B cell (primary cell): ENCODE measurements at regions not wholly inside any gene's neighbourhood (a gene's known extent, or its start where the extent isn't known, plus 50 kb on each side); places are given as distances from the start of the nearest gene placed in this dataset.

Source experiments
- ATAC-seq: fragments of 200-7000 bp; cut with Tn5 transposase; one replicate; pipeline ENCODE4 v1.10.0; 2021; ENCODE audit warnings: low read depth, mild to moderate bottlenecking, moderate number of reproducible peaks, moderate library complexity
- CTCF ChIA-PET: fragments of 350-600 bp; sonication (Branson Sonifier 250); formaldehyde crosslinking; loops from one replicate; lab custom pipeline; 2021; ENCODE audit warnings: antibody characterized with exemption, inconsistent platforms; lab: Charles Lee
- POLR2A ChIA-PET: fragments of 350-600 bp; sonication (Branson Sonifier 250); formaldehyde crosslinking; loops from one replicate; lab custom pipeline; 2021; ENCODE audit warnings: antibody characterized with exemption; lab: Charles Lee
- DNase-seq: peaks from one replicate; pipeline ENCODE4 v3.0.0; 2013
- H2AFZ ChIP-seq: 2 replicates; pipeline ENCODE4 v1.6.1; 2012; ENCODE audit warnings: mild to moderate bottlenecking, low read depth, low read length; ENCODE audit not compliant: insufficient read depth, poor library complexity, severe bottlenecking
- H3K27ac ChIP-seq, 2 donors: 1 replicate in 1 of 2; 2 replicates in 1 of 2; pipeline ENCODE4 v1.5.1; 2012 to 2013; ENCODE audit warnings: low read length in 2 of 2, mild to moderate bottlenecking in 2 of 2, moderate library complexity in 1 of 2
- H3K27me3 ChIP-seq, 4 experiments: fragments of 200-600 bp in 1 of 4; sonication (generic) in 1 of 4; replicated peaks in 1 of 4; 1 replicate in 2 of 4; 2 replicates in 2 of 4; pipeline versions ENCODE4 v1.6.1 to v1.7.0; 2013 to 2016; ENCODE audit warnings: low read length in 3 of 4, mild to moderate bottlenecking in 2 of 4, mixed read lengths in 1 of 4, moderate library complexity in 1 of 4; ENCODE audit not compliant: insufficient read depth in 4 of 4, control insufficient read depth in 3 of 4; ENCODE audit errors: control extremely low read depth in 1 of 4
- H3K36me3 ChIP-seq, 2 experiments: replicated peaks in 1 of 2; 1 replicate in 1 of 2; 2 replicates in 1 of 2; pipeline versions ENCODE4 v1.6.1 to v1.7.1; 2013; ENCODE audit warnings: low read length in 1 of 2; ENCODE audit not compliant: insufficient read depth in 2 of 2, control insufficient read depth in 1 of 2; ENCODE audit errors: control extremely low read depth in 1 of 2, extremely low read depth in 1 of 2
- H3K4me1 ChIP-seq, 2 donors: fragments of 200-600 bp in 1 of 2; sonication (generic) in 1 of 2; 1 replicate in 1 of 2; 2 replicates in 1 of 2; pipeline versions ENCODE4 v1.5.1 to v1.6.1; 2013 to 2017; ENCODE audit warnings: low read length in 2 of 2; ENCODE audit not compliant: control insufficient read depth in 2 of 2, insufficient read depth in 2 of 2
- H3K4me2 ChIP-seq: replicated peaks from 2 replicates; pipeline ENCODE3; 2012; ENCODE audit warnings: mild to moderate bottlenecking, low read depth, low read length; ENCODE audit not compliant: poor library complexity, severe bottlenecking
- H3K4me3 ChIP-seq, 5 experiments: fragments of 200-600 bp in 1 of 5; sonication (generic) in 1 of 5; 1 replicate in 3 of 5; 2 replicates in 2 of 5; pipeline versions ENCODE4 v1.5.1 to v1.7.0; 2011 to 2016; ENCODE audit warnings: low read length in 4 of 5, mild to moderate bottlenecking in 4 of 5, low read depth in 2 of 5, control low read depth in 1 of 5, moderate library complexity in 1 of 5; ENCODE audit not compliant: insufficient read depth in 1 of 5; ENCODE audit errors: control extremely low read depth in 1 of 5, extremely low read depth in 1 of 5
- H3K79me2 ChIP-seq: fragments of 200-600 bp; sonication (generic); one replicate; pipeline ENCODE4 v1.6.0; 2016; ENCODE audit warnings: low read length; ENCODE audit not compliant: control insufficient read depth, insufficient read depth
- H3K9ac ChIP-seq: fragments of 200-600 bp; sonication (generic); 2 replicates; pipeline ENCODE4 v1.6.1; 2017; ENCODE audit warnings: mild to moderate bottlenecking, low read length, moderate library complexity
- H3K9me3 ChIP-seq, 3 donors: one replicate each; pipeline versions ENCODE4 v1.6.1 to v1.7.1; 2013; ENCODE audit warnings: low read length in 2 of 3; ENCODE audit not compliant: control insufficient read depth in 2 of 3, insufficient read depth in 1 of 3; ENCODE audit errors: control extremely low read depth in 1 of 3
- H4K20me1 ChIP-seq: 2 replicates; pipeline ENCODE4 v1.6.0; 2012; ENCODE audit warnings: mild to moderate bottlenecking, low read length; ENCODE audit not compliant: insufficient read depth, control insufficient read depth, poor library complexity, severe bottlenecking
- H3K27ac Mint-ChIP-seq: one replicate; pipeline ENCODE4 v1.8.0; 2021; ENCODE audit warnings: mixed read lengths
- H3K27me3 Mint-ChIP-seq: one replicate; pipeline ENCODE4 v1.8.0; 2021; ENCODE audit warnings: mixed read lengths
- H3K4me1 Mint-ChIP-seq: one replicate; pipeline ENCODE4 v1.8.0; 2021; ENCODE audit warnings: mixed read lengths
- H3K4me3 Mint-ChIP-seq: one replicate; pipeline ENCODE4 v1.8.0; 2021; ENCODE audit warnings: mixed read lengths
- H3K9me3 Mint-ChIP-seq: one replicate; pipeline ENCODE4 v1.8.0; 2022; ENCODE audit warnings: mixed read lengths; ENCODE audit not compliant: insufficient read depth
- CTCF ChIP-seq: fragments of 200-600 bp; IDR thresholded peaks from one replicate; pipeline ENCODE4 v1.8.0; 2022; ENCODE audit warnings: antibody characterized with exemption, mild to moderate bottlenecking
- EZH2 ChIP-seq: IDR thresholded peaks from 2 replicates; pipeline ENCODE4 v1.6.1; 2012; ENCODE audit warnings: borderline replicate concordance, low read depth, mild to moderate bottlenecking, moderate library complexity, low read length; ENCODE audit not compliant: insufficient read depth, poor library complexity, severe bottlenecking
- WGBS: methylation state at CpG from one replicate; pipeline ENCODE4 v1.1.5; 2013; ENCODE audit warnings: missing lambda C conversion rate; ENCODE audit not compliant: insufficient coverage; 5-methylcytosine and 5-hydroxymethylcytosine counted together
- intact Hi-C: fragments of 100-400 bp; cut with micrococcal nuclease; formaldehyde crosslinking; loops from one replicate; pipeline ENCODE4 v1.10.0; 2022

- Mint-ChIP-seq H3K4me1 (no peaks in the 10 kb centered on the region), H3K4me3 (no peak overlapping the region), H3K27ac (no peak overlapping the region), H3K27me3 (no peaks in the 10 kb centered on the region), H3K9me3 (peaks cover 11% of the 10 kb centered on the region)
- H3K9ac ChIP-seq = no peak overlapping the region
- H3K79me2 ChIP-seq = no peaks in the 10 kb centered on the region
- TF ChIP-seq CTCF (no peak), EZH2 (no peak)
- ATAC-seq (no peak), DNase-seq (no peak)
- 14% methylated on average over 2 of the region's 2 CpGs for WGBS
- intact Hi-C loops = no loop called here
- H3K9me3 ChIP-seq = no peaks in the 10 kb centered on the region
- ChIA-PET POLR2A (no interaction called here), CTCF (no interaction called here)
- no peaks in the 10 kb centered on the region for H4K20me1 ChIP-seq
- H2AFZ ChIP-seq = no peak overlapping the region
- H3K27me3 ChIP-seq = no peaks in the 10 kb centered on the region
- H3K4me2 ChIP-seq = no peak overlapping the region
- no peaks in the 10 kb centered on the region for H3K36me3 ChIP-seq
- H3K4me1 ChIP-seq = no peaks in the 10 kb centered on the region
- no peak overlapping the region for H3K27ac ChIP-seq
- H3K4me3 ChIP-seq = no peak overlapping the region
These were observed 505.0 kb downstream of the HS3ST4 start for GRCh38 chr16:26196802-26197201.

DNA sequence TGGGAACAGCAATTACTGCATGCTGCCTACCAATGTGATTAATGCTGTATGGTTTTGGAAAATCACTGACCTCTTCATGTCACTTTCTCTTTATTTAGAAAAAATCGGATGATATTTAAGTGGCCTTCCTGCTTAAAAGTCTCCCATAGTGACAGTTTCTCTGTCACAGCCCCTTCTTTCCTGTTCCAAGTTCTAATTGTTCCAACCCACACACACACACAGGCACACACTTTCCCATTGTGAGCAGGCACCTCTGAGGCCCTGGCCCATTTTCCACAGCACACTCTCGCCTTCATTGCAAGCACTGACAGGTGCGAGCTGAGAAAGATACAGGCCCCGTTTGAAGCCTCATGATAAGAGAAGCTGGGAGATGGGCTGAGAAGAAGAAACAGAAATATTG, 505.9 kb downstream of the HS3ST4 start:
- CTCF ChIA-PET = no interaction called here

More for the DNA sequence above, 505.9 kb downstream of the HS3ST4 start:
- H3K27ac ChIP-seq = no peak overlapping the region
- H2AFZ ChIP-seq = no peak overlapping the region
- H3K4me2 ChIP-seq = no peak overlapping the region
- H3K27me3 ChIP-seq = no peaks in the 10 kb centered on the region
- no peak overlapping the region for H3K4me3 Mint-ChIP-seq
- ATAC-seq (no peak), DNase-seq (no peak)
- peaks cover 11% of the 10 kb centered on the region for H3K9me3 Mint-ChIP-seq
- no peaks in the 10 kb centered on the region for H3K27me3 Mint-ChIP-seq
- H3K27ac Mint-ChIP-seq = no peak overlapping the region
- no peaks in the 10 kb centered on the region for H4K20me1 ChIP-seq
- POLR2A ChIA-PET = no interaction called here
- H3K9ac ChIP-seq = no peak overlapping the region
- H3K36me3 ChIP-seq = no peaks in the 10 kb centered on the region
- no peaks in the 10 kb centered on the region for H3K79me2 ChIP-seq
- no peak overlapping the region for H3K4me3 ChIP-seq
- no peaks in the 10 kb centered on the region for H3K4me1 ChIP-seq
- TF ChIP-seq CTCF (no peak), EZH2 (no peak)
- H3K9me3 ChIP-seq = no peaks in the 10 kb centered on the region
- whole genome bisulfite sequencing = 90% methylated on average over 2 of the region's 4 CpGs
- intact Hi-C loops = no loop called here
- H3K4me1 Mint-ChIP-seq = no peaks in the 10 kb centered on the region
